GM19372 (cell line): ENCODE measurements at regions not wholly inside any gene's neighbourhood (a gene's known extent, or its start where the extent isn't known, plus 50 kb on each side); places are given as distances from the start of the nearest gene placed in this dataset.
"Not testable (repeated sequence)": the region's sequence is repeated elsewhere in the genome, so short reads cannot be mapped to it uniquely, and the experiment has no call there.

Experiments used
- ATAC-seq: cut with Tn5 transposase; IDR thresholded peaks from one replicate; pipeline ENCODE4 v1.9.1; 2021; ENCODE audit warnings: mild to moderate bottlenecking, low read depth, moderate library complexity; ENCODE audit not compliant: unreplicated experiment

DNA sequence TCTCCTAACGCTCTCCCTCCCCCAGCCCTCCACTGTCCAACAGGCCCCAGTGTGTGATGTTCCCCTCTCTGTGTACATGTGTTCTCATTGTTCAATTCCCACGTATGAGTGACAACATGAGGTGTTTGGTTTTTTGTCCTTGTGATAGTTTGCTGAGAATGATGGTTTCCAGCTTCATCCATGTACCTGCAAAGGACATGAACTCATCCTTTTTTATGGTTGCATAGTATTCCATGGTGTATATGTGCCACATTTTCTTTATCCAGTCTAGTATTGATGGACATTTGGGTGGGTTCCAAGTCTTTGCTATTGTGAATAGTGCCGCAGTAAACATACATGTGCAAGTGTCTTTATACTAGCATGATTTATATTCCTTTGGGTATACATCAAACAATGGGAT, 347.4 kb downstream of the MAGEE1 start:
- ATAC-seq: not testable (repeated sequence)

- ATAC-seq: no peak
Observed at GRCh38 chrX:76796311-76796710, 368.8 kb downstream of the MAGEE1 start.

DNA sequence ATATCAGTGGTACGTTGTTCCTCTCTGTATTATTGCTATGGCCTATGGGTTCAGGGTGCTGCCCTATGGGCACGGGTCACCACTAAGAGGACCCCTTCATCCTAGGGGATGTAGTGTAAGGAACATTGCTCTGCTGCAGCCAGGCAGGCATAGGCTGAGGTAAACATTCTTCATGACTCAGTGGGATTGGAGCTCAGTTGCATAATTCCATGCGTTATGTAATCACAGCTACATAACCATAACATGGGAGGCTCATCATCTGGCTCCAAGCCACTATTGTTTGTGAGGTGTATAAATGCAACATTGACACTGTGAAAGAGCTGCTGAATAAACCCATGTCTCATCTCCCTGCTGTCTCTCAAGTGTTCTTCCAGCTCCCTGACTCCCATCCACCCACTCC, 375.2 kb downstream of the MAGEE1 start:
- no peak for ATAC-seq

- ATAC-seq: no peak
Observed at GRCh38 chrX:76815754-76816153, 388.2 kb downstream of the MAGEE1 start.

DNA sequence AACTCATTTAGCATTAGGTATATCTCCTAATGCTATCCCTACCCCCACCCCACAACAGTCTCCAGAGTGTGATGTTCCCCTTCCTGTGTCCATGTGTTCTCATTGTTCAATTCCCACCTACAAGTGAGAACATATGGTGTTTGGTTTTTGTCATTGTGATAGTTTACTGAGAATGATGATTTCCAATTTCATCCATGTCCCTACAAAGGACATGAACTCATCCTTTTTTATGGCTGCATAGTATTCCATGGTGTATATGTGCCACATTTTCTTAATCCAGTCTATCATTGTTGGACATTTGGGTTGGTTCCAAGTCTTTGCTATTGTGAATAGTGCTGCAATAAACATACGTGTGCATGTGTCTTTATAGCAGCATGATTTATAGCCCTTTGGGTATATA, 389.8 kb downstream of the MAGEE1 start:
- ATAC-seq: not testable (repeated sequence)

GRCh38 chrX:76821276-76821675, 393.8 kb downstream of the MAGEE1 start:
- ATAC-seq: no peak

GRCh38 chrX:76827672-76828071, 400.2 kb downstream of the MAGEE1 start:
- no peak for ATAC-seq

DNA sequence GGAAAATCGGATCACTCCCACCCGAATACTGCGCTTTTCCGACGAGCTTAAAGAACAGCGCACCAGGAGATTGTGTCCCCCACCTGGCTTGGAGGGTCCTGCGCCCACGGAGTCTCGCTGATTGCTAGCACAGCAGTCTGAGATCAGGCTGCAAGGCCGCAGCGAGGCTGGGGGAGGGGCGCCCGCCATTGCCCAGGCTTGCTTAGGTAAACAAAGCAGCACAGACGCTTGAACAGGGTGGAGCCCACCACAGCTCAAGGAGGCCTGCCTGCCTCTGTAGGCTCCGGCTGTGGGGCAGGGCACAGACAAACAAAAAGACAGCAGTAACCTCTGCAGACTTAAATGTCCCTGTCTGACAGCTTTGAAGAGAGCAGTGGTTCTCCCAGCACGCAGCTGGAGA, 413.4 kb downstream of the MAGEE1 start:
- ATAC-seq: not testable (repeated sequence)

- no peak for ATAC-seq
Observed at GRCh38 chrX:76850851-76851250, 423.3 kb downstream of the MAGEE1 start.

DNA sequence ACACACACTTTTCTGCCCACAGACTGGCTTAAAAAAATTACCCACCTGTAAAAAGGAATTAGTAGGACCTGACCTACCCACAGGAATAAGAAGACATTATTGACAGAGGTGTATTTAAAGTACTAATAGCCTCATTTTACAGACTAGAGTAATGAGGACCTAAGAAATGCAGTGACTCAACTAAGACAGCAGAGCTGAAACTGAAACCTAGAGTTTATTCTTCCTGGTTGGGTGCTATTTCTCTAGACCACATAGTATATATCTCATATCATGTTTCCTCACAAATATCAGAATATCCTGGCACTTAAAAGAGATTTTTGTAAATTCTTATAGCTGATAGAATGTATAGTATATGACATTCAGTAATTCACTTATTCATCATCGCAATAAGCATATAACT, 435.0 kb downstream of the MAGEE1 start:
- no peak for ATAC-seq

GRCh38 chrX:76893930-76894329, 466.4 kb downstream of the MAGEE1 start:
- no peak for ATAC-seq

DNA sequence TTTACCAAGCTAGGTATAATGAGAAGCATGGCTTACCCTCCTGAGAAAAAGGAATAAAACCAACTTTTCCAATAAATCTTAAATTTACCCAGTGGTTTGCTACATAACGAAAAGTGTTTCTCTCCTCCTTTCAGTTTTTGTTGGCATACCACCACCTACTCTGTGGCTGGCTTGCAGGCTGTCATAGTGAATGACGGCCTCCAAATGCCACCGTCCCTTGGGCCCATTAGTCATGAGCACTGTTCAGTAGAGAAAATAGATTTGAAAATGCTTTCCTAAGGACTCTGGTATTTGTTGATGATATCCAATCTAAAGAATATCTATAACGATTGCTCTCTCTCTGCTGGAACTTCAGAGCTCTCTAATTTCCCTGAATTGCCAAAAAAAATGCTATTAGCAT, 488.3 kb downstream of the MAGEE1 start:
- ATAC-seq: no peak

GRCh38 chrX:76918033-76918432, 490.5 kb downstream of the MAGEE1 start:
- ATAC-seq: no peak

DNA sequence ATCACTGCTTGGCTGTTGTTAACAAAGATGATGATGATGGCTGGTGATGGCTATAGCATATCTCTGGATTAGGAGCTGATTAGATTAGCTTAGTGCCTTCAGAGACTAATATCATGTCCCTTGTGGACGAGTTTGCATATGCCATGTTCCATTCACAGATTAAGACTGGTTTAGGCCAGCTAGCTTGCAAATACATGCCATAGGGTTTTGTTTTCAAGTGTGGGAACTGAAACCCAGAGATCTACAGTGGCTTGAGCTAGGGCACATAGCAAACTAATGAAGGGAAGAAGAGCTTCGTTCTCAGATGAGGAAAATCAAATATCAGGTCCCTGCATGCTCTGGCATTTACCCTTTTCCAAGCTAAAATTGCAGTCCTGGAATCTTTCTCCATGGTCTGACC, 492.3 kb downstream of the MAGEE1 start:
- no peak for ATAC-seq

GRCh38 chrX:76920607-76921006, 493.1 kb downstream of the MAGEE1 start:
- no peak for ATAC-seq

- ATAC-seq: no peak
Observed at GRCh38 chrX:76921176-76921575, 493.7 kb downstream of the MAGEE1 start.

DNA sequence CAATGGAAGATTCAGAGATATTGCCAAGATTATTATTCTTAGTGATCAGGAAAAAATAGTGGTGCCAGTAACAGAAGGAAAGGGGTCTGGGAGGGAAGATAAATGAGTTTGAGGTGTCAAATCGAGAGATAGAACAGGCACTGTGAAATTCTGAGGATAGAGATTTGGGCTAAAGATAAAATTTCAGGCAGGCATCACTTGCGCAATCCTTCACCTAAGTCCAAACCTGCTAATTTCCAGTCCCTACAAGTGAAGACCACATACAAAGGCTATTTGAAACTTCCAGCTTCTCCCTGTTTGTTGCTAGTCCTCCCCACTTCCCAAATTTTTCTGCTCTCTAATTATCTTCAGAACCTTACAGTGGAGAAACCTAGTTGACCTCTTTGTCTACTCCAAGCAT, 494.6 kb downstream of the MAGEE1 start:
- no peak for ATAC-seq

DNA sequence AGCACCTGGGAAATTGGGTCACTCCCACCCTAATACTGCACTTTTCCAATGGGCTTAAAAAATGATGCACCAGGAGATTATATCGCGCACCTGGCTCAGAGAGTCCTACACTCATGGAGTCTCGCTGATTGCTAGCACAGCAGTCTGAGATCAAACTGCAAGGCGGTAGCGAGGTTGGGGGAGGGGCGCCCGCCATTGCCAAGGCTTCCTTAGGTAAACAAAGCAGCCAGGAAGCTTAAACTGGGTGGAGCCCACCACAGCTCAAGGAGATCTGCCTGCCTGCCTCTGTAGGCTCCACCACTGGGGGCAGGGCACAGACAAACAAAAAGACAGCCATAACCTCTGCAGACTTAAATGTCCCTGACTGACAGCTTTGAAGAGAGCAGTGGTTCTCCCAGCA, 497.1 kb downstream of the MAGEE1 start:
- not testable (repeated sequence) for ATAC-seq

DNA sequence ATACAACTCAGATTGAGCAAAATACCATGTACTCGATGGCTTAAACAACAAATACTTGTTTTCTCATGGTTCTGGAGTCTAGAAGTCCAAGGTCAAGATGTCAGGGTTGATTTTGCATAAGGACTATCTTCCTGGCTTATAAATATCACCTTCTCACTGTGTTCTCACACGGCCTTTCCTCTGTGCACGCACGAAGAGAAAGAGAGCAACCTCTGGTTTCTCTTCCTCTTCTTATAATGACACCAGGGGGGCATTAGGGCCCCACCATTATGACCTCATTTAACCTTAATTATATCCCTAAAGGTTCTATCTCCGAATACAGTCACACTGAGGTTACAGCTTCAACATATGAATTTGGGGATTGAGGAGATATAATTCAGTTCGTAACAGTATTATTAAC, 504.0 kb downstream of the MAGEE1 start:
- ATAC-seq: peak; percentile 67

- no peak for ATAC-seq
Observed at GRCh38 chrX:76957485-76957884, 489.7 kb upstream of the FGF16 start.

DNA sequence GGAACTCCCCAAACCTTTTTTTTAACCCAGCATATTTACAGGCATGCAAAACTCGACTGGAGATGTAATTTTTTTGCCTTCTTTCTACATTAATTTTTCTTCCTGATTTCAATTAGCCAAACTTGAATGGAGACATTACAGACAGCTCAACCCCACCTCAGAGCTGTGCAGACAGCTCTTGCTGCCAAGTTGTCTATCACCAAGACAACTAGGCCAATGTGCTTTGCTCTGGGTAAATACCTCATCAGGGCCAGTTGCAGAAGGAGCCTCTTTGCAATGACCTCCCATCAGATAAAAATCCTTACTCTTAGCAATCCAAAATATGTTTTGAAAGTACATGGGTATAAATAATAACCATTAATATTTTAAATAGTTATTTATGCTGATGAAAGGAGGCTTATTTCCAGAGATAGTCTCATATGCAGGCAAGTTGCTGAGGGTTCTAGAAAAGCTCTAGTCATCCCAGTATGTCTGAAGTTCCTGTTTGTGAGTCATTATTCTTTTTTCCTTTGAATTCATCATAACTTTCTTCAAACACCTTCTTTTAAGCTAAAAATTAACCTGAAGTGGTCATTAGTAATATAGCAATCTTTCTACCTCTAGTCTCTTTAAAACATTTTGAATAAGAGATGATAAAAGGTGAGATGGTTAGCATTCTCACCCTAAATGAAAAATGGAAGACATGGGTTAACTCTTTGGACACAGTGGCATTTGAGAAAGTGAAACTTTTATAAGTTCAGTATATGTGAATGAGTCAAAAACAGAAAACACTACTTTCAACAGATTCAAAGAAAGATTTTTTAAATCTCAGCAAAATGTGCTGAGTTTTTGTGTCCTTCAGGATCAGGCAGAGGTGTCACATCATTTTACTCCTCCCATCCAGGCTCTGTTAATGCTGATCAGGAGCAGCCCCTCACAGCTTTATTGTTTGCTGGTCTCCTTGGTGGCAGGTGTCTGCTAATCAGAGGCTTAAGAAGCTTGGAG, 475.5 kb upstream of the FGF16 start:
- ATAC-seq: no peak

DNA sequence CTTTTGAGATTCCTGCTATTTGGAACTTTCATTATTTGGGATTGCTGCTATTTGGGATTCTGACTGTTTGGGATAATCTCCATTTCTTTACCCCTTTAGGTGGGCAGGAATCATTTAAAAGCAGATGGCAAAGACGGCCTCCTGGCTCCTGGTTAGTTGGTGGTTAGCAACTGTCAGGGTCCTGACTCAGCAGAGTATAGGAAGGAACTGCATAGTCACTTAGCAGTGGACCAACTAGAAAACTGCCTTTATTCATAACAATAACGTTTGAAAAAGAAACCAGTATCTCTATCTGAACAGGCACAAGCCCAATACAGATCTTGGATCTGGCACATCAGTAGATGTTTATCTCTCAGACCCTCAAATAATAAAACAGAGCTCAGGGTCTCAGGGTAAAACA, 469.7 kb upstream of the FGF16 start:
- ATAC-seq: no peak
